ENCODE measurements at regions not wholly inside any gene's neighbourhood (a gene's known extent, or its start where the extent isn't known, plus 50 kb on each side); places are given as distances from the start of the nearest gene placed in this dataset.

DNA sequence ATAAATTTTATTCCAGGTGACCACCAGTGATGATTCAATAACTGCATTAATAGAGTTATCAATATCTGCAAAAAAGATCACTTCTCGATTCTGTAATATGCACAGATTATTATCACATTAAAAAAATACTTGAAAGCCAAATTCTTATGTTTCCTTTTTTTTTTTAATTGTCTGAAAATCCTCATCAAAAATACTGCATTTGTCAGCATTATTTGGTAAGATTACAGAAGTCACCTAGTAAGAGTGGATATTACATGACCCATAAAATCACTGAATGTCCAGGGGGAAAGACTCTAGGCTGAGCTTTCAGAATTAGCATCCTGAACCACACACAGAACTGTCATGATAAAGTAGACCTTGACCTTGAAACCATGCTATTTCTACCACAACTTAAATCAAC is 617.2 kb upstream of the CDH7 start:
- H3K4me1 ChIP-seq (ENCODE audit: control insufficient read depth, low read depth, low read length), result no peaks in the 10 kb centered on the region
- no peak overlapping the region for H3K4me3 ChIP-seq (ENCODE audit: low read length)
- no peaks in the 10 kb centered on the region for H3K27me3 ChIP-seq (ENCODE audit: control insufficient read depth, insufficient read depth, low read length)
- no peak overlapping the region for H3K27ac ChIP-seq (ENCODE audit: low read length)
- no peaks in the 10 kb centered on the region for H3K36me3 ChIP-seq (ENCODE audit: control insufficient read depth, low read depth, low read length)
- no peaks in the 10 kb centered on the region for H3K9me3 ChIP-seq (ENCODE audit: control insufficient read depth, low read depth, low read length)
- no peak overlapping the region for H3K9ac ChIP-seq (ENCODE audit: low read length)

DNA sequence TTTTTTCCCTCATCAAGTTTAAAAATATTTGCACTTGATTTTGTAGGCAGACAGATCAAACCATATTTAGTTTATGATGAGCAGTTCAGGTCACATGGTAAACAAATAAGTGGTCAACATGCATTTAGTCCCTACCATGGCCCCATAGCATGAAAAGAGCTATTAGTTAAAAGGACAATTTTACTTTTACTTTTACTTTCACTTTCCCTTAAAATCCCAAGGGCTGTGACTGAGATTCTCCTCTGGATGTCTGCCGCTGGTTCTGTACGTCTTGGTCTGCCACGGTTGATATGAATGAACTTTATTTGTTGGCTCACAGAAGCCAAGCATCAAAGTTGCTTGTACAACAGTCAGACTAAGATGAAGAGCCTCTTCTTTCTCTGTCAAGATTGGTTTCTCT is 626.2 kb upstream of the CDH7 start:
- H3K4me1 ChIP-seq (ENCODE audit: control insufficient read depth, low read depth, low read length), result no peaks in the 10 kb centered on the region
- H3K4me3 ChIP-seq (ENCODE audit: low read length), result no peak overlapping the region

DNA sequence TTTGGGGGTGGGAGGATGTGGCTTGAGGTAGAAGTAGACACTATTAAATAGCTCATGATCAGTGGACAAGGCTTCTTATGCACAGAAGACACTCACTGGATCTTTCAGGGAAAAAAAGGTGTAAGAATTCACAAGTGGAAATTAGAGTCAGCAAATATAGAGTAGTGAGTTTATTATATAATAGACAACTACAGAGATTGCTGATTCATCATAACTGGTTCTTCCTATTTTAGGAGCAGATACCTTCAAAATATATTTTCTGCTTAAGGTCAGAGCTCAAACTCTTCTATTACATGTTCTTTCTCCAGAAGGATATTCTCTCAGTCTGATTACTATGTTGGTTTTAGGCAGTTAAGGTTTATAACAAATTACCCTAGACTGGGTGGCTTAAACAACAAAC is 646.9 kb upstream of the CDH7 start:
- no peak overlapping the region for H3K4me3 ChIP-seq (ENCODE audit: low read length)
- no peak overlapping the region for H3K27ac ChIP-seq (ENCODE audit: low read length)

More for the DNA sequence above, 626.2 kb upstream of the CDH7 start:
- H3K27me3 ChIP-seq (ENCODE audit: control insufficient read depth, insufficient read depth, low read length), result no peaks in the 10 kb centered on the region
- H3K9ac ChIP-seq (ENCODE audit: low read length), result no peak overlapping the region
- H3K9me3 ChIP-seq (ENCODE audit: control insufficient read depth, low read depth, low read length), result peaks cover 22% of the 10 kb centered on the region
- H3K36me3 ChIP-seq (ENCODE audit: control insufficient read depth, low read depth, low read length), result no peaks in the 10 kb centered on the region
- no peak overlapping the region for H3K27ac ChIP-seq (ENCODE audit: low read length)

DNA sequence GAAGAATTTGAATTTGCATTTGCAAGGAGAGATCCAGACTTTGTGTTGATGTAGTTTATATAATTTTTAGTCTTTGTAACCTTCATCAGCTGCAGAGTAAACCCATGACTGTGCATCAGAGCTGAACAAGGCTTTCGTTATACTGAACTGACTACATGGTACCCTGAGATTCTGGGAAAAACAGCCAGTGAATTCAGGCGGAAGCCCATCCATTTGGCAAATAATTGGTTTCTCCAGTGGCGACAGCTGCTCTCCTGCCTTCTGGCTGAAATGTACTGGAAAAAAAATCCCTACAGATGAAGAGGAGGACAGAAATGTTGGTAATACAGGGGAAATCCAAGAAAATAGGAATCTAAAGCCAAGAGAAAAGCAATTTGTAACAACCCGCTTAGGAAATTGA is 657.5 kb upstream of the CDH7 start:
- H3K36me3 ChIP-seq (ENCODE audit: control insufficient read depth, low read depth, low read length), result no peaks in the 10 kb centered on the region
- no peak overlapping the region for H3K9ac ChIP-seq (ENCODE audit: low read length)
- H3K4me3 ChIP-seq (ENCODE audit: low read length), result no peak overlapping the region

More for the DNA sequence above, 646.9 kb upstream of the CDH7 start:
- Histone ChIP-seq H3K4me1 (ENCODE audit: control insufficient read depth, low read depth, low read length) (no peaks in the 10 kb centered on the region), H3K9ac (ENCODE audit: low read length) (no peak overlapping the region), H3K27me3 (ENCODE audit: control insufficient read depth, insufficient read depth, low read length) (no peaks in the 10 kb centered on the region), H3K36me3 (ENCODE audit: control insufficient read depth, low read depth, low read length) (no peaks in the 10 kb centered on the region), H3K9me3 (ENCODE audit: control insufficient read depth, low read depth, low read length) (no peaks in the 10 kb centered on the region)

DNA sequence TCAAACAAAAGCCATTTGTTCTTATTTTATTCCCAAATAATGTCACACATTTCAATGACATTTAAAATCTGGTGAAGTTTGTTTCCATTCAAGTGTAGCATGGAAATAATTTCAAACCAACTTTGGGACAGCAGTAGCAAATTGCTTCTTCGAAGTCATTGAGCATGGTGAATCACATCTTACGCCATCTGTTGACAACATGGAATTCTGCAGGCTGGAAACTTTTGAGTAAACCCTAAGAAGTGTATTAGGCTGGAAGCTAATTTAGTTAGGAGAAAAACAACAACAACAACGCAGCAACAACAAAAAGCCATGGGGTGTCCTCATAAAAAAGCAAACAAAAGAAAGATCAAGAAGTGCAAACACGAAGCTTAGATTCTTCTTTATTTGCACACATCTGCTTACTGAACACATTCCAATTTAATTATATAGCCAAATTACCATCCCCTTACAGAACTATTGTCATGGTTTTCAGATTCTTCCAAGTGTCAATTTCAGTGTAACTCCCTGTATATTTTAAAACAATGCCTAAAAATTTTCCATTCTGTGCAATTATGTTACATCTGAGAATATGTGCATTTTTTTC is 659.0 kb upstream of the CDH7 start:
- H3K4me1 ChIP-seq (ENCODE audit: control insufficient read depth, low read depth, low read length), result no peaks in the 10 kb centered on the region
- H3K9me3 ChIP-seq (ENCODE audit: control insufficient read depth, low read depth, low read length), result no peaks in the 10 kb centered on the region
- H3K27me3 ChIP-seq (ENCODE audit: control insufficient read depth, insufficient read depth, low read length), result no peaks in the 10 kb centered on the region
- no peaks in the 10 kb centered on the region for H3K36me3 ChIP-seq (ENCODE audit: control insufficient read depth, low read depth, low read length)
- H3K9ac ChIP-seq (ENCODE audit: low read length), result no peak overlapping the region
- no peak overlapping the region for H3K27ac ChIP-seq (ENCODE audit: low read length)
- H3K4me3 ChIP-seq (ENCODE audit: low read length), result no peak overlapping the region

More for the DNA sequence above, 657.5 kb upstream of the CDH7 start:
- Histone ChIP-seq H3K27ac (ENCODE audit: low read length) (no peak overlapping the region), H3K27me3 (ENCODE audit: control insufficient read depth, insufficient read depth, low read length) (no peaks in the 10 kb centered on the region), H3K4me1 (ENCODE audit: control insufficient read depth, low read depth, low read length) (no peaks in the 10 kb centered on the region), H3K9me3 (ENCODE audit: control insufficient read depth, low read depth, low read length) (no peaks in the 10 kb centered on the region)

DNA sequence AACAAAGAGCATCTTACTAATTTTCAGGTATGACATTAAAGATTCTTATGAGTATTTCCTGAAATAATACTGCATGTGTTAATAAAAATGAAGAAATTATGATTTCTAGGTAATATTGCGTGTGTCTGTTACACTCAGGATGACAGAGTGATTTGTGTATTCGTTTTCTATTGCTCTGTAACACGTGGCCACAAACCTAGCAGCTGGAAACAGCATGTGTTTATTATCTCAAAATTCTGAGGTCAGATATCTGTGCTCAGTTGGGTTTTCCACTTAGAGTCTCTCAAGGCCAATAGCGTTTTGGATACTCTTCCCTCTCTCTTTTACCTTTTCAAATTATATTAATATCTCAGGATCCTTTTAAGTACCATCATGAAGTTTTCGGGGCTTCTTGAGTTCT is 667.9 kb upstream of the CDH7 start:
- Histone ChIP-seq H3K9me3 (ENCODE audit: control insufficient read depth, low read depth, low read length) (no peaks in the 10 kb centered on the region), H3K4me1 (ENCODE audit: control insufficient read depth, low read depth, low read length) (no peaks in the 10 kb centered on the region), H3K9ac (ENCODE audit: low read length) (no peak overlapping the region), H3K27ac (ENCODE audit: low read length) (no peak overlapping the region), H3K27me3 (ENCODE audit: control insufficient read depth, insufficient read depth, low read length) (no peaks in the 10 kb centered on the region), H3K4me3 (ENCODE audit: low read length) (no peak overlapping the region), H3K36me3 (ENCODE audit: control insufficient read depth, low read depth, low read length) (no peaks in the 10 kb centered on the region)

DNA sequence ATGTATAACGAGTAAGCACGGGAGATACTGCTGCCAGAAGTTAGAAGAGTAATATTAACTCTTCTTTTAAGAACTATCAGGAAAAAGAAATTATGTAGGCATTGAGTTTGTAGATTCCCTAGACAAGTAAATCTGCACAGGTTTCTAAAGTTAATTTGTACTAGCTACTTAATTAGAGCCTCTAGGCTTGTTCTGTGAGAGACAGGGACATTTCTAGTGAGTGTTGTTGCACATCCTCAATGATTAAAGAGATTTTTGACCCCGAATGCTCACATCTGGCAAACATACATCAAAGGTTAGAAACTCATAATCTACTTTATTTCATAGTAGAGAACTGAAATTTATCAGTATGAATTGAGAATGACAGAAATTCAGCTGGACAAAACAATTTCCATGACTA is 669.0 kb upstream of the CDH7 start:
- no peak overlapping the region for H3K9ac ChIP-seq (ENCODE audit: low read length)
- H3K9me3 ChIP-seq (ENCODE audit: control insufficient read depth, low read depth, low read length), result no peaks in the 10 kb centered on the region
- H3K36me3 ChIP-seq (ENCODE audit: control insufficient read depth, low read depth, low read length), result no peaks in the 10 kb centered on the region
- H3K4me1 ChIP-seq (ENCODE audit: control insufficient read depth, low read depth, low read length), result no peaks in the 10 kb centered on the region
- no peak overlapping the region for H3K4me3 ChIP-seq (ENCODE audit: low read length)
- H3K27me3 ChIP-seq (ENCODE audit: control insufficient read depth, insufficient read depth, low read length), result no peaks in the 10 kb centered on the region
- no peak overlapping the region for H3K27ac ChIP-seq (ENCODE audit: low read length)

DNA sequence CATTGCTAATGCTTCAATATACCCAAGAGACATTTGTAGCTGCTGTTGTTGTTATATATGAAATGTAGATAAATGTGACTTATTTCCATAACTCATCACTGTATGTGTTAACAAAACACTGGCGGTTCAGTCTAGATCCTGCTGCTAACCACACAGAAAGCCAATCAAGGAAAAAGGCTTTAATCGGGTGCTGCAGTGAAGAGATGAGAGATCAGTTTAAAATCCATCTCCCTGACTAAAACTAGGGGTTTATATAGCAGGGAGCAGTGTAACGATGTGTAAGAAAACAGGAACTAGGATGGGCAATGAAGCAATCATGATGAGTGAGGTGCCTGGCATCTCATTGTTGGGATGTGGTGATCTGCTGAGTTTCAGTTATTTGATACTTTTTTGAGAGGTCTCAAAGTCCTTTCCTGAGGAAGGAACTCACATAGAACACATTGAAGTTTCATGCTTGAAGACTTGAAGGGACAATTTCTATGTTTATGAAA is 677.7 kb upstream of the CDH7 start:
- peaks cover 7% of the 10 kb centered on the region for H3K9me3 ChIP-seq (ENCODE audit: control insufficient read depth, low read depth, low read length)
- no peaks in the 10 kb centered on the region for H3K4me1 ChIP-seq (ENCODE audit: control insufficient read depth, low read depth, low read length)
- no peak overlapping the region for H3K27ac ChIP-seq (ENCODE audit: low read length)
- H3K9ac ChIP-seq (ENCODE audit: low read length), result no peak overlapping the region
- H3K36me3 ChIP-seq (ENCODE audit: control insufficient read depth, low read depth, low read length), result no peaks in the 10 kb centered on the region
- no peak overlapping the region for H3K4me3 ChIP-seq (ENCODE audit: low read length)
- no peaks in the 10 kb centered on the region for H3K27me3 ChIP-seq (ENCODE audit: control insufficient read depth, insufficient read depth, low read length)

DNA sequence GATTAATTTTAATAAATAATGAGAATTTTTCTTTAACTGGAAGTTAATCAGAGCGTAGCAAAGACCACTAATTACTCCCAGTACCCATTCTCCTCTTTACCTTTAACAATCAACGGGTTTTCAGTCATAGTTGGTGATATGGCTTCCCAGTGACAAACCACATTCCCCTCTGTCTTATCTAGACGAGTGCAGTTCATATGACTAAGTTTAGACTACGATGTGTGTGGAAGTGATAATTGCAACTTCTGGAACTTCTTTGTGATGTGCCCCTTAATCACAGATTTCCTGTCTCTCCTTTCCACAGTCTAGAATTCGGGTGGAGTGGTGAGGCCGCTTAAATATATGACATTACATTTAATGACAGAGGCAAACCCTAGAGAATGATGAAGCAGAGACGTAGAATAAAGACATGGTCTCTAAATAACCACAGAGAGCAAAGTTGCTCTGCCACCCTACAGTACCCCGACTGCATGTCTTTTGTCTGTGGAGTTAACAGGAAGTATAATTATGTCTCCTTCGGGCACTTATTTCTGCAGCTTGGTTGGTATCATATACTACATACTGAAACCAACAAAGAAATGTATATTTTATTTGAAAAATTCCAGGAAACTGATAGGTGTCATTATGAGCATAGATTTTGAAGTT is 693.3 kb upstream of the CDH7 start:
- H3K4me3 ChIP-seq (ENCODE audit: low read length), result no peak overlapping the region
- H3K4me1 ChIP-seq (ENCODE audit: control insufficient read depth, low read depth, low read length), result no peaks in the 10 kb centered on the region
- no peak overlapping the region for H3K9ac ChIP-seq (ENCODE audit: low read length)
- no peak overlapping the region for H3K27ac ChIP-seq (ENCODE audit: low read length)
- H3K36me3 ChIP-seq (ENCODE audit: control insufficient read depth, low read depth, low read length), result no peaks in the 10 kb centered on the region
- H3K27me3 ChIP-seq (ENCODE audit: control insufficient read depth, insufficient read depth, low read length), result no peaks in the 10 kb centered on the region
- H3K9me3 ChIP-seq (ENCODE audit: control insufficient read depth, low read depth, low read length), result no peaks in the 10 kb centered on the region

DNA sequence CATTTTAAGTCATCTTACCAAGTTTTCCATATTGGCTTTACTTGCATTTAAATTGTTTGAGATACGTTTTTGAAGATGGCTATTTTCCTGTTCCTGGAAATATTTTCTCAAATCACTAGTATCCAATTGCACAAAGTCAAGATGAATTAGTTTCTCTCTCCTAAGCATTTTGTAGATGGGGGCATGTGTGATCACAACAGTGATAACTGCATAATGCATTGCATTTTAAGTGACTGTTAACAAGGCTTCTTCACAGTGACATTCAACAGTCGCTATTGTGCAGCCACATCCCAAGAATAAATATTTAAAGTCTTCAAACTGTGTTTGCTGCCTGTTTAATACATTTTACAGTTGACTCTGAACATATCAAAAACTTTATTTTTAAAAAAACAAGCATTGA is 694.2 kb upstream of the CDH7 start:
- H3K27ac ChIP-seq (ENCODE audit: low read length), result no peak overlapping the region
- H3K27me3 ChIP-seq (ENCODE audit: control insufficient read depth, insufficient read depth, low read length), result no peaks in the 10 kb centered on the region
- H3K4me1 ChIP-seq (ENCODE audit: control insufficient read depth, low read depth, low read length), result no peaks in the 10 kb centered on the region
- no peaks in the 10 kb centered on the region for H3K36me3 ChIP-seq (ENCODE audit: control insufficient read depth, low read depth, low read length)
- H3K4me3 ChIP-seq (ENCODE audit: low read length), result no peak overlapping the region
- H3K9ac ChIP-seq (ENCODE audit: low read length), result no peak overlapping the region
- no peaks in the 10 kb centered on the region for H3K9me3 ChIP-seq (ENCODE audit: control insufficient read depth, low read depth, low read length)

DNA sequence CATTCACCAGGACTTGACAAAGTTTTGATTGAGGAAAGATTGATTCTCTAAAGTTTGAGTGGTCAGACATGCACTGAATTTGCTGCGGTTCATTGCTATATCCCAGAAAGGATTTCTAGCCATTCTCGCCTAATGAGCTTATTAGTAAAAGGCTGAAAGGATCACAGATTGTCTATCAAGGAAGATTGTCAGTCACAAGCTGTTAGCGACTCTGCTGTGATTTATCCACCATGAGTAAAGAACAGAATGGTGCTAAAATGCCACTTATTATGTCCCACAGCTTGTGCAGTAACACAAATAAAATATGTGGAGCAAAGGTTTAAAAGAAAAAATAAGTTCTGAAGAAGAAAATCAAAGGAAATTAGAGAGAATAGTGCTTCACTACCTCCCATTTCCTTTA is 701.2 kb upstream of the CDH7 start:
- no peaks in the 10 kb centered on the region for H3K27me3 ChIP-seq (ENCODE audit: control insufficient read depth, insufficient read depth, low read length)
- H3K36me3 ChIP-seq (ENCODE audit: control insufficient read depth, low read depth, low read length), result no peaks in the 10 kb centered on the region
- no peak overlapping the region for H3K4me3 ChIP-seq (ENCODE audit: low read length)
- H3K27ac ChIP-seq (ENCODE audit: low read length), result no peak overlapping the region
- H3K9ac ChIP-seq (ENCODE audit: low read length), result no peak overlapping the region
- H3K9me3 ChIP-seq (ENCODE audit: control insufficient read depth, low read depth, low read length), result no peaks in the 10 kb centered on the region
- H3K4me1 ChIP-seq (ENCODE audit: control insufficient read depth, low read depth, low read length), result no peaks in the 10 kb centered on the region

DNA sequence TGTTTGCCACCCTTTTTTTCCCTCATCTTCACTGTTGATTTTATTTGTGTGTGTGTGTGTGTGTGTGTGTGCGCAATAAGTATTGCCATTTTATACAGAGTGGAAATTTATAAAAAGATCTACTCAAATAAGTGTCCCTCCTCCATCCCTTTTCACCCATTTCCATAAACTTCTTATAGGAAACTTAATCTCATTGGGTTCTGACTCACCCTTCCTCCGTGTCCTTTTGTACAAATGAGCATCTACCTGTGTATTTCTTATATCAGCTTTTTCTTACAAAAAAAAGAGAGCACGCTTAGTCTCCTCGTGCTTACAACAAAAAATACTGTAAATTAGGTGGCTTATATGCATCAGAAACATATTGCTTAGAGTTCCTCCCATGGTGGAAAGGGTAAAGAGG is 711.2 kb upstream of the CDH7 start:
- Histone ChIP-seq H3K9ac (ENCODE audit: low read length) (no peak overlapping the region), H3K9me3 (ENCODE audit: control insufficient read depth, low read depth, low read length) (no peaks in the 10 kb centered on the region), H3K4me1 (ENCODE audit: control insufficient read depth, low read depth, low read length) (no peaks in the 10 kb centered on the region), H3K27me3 (ENCODE audit: control insufficient read depth, insufficient read depth, low read length) (no peaks in the 10 kb centered on the region), H3K36me3 (ENCODE audit: control insufficient read depth, low read depth, low read length) (no peaks in the 10 kb centered on the region), H3K4me3 (ENCODE audit: low read length) (no peak overlapping the region), H3K27ac (ENCODE audit: low read length) (no peak overlapping the region)
